GM23338 (cell line): ENCODE measurements at regions not wholly inside any gene's neighbourhood (a gene's known extent, or its start where the extent isn't known, plus 50 kb on each side); places are given as distances from the start of the nearest gene placed in this dataset.

ENCODE experiments used
- CTCF ChIP-seq, 2 experiments: fragments of 200-600 bp in 1 of 2; sonication (generic) in 1 of 2; conservative IDR thresholded peaks; 2 replicates each; pipeline versions ENCODE4 v1.5.1 to v1.6.1; 2016 to 2017; ENCODE audit warnings: antibody characterized with exemption in 2 of 2, low read depth in 2 of 2, mild to moderate bottlenecking in 2 of 2, moderate library complexity in 1 of 2
- EZH2 ChIP-seq: fragments of 200-600 bp; sonication (generic); IDR thresholded peaks from one replicate; pipeline ENCODE4 v1.8.0; 2017; ENCODE audit warnings: antibody characterized with exemption, mild to moderate bottlenecking, low read depth; ENCODE audit not compliant: unreplicated experiment
- JUNB ChIP-seq: IDR thresholded peaks from one replicate; pipeline ENCODE4 v1.6.1; 2016; ENCODE audit warnings: antibody characterized with exemption; ENCODE audit not compliant: unreplicated experiment
- POLR2AphosphoS5 ChIP-seq: IDR thresholded peaks from 2 replicates; pipeline ENCODE4 v1.6.1; 2016; ENCODE audit warnings: antibody characterized with exemption, low read depth
- ZNF331 ChIP-seq: fragments of 250-450 bp; sonication (Bioruptor Pico); IDR thresholded peaks from 2 replicates; pipeline ENCODE4 v1.5.0; 2020; ENCODE audit warnings: low read depth, mild to moderate bottlenecking, moderate library complexity

- TF ChIP-seq ZNF331 (CRISPR knock-in tag) (no peak), EZH2 (no peak), CTCF (conservative IDR thresholded peaks at IDR 0.05; ENCODE audit: low read depth in 2 of 2) (no peak), POLR2AphosphoS5 (no peak), JUNB (no peak)
Measured at GRCh38 chr3:176141837-176142236, 1055.4 kb downstream of the TBL1XR1 start.
